Glutamatergic neuron (in vitro differentiated cells): ENCODE measurements at regions not wholly inside any gene's neighbourhood (a gene's known extent, or its start where the extent isn't known, plus 50 kb on each side); places are given as distances from the start of the nearest gene placed in this dataset.

Experiments used
- DNase-seq: peaks from one replicate; pipeline ENCODE4 v3.0.0; 2022
- H3K27ac Mint-ChIP-seq: one replicate; pipeline ENCODE4 v1.8.0; 2020; ENCODE audit warnings: mild to moderate bottlenecking, mixed read lengths, inconsistent platforms; ENCODE audit not compliant: unreplicated experiment
- H3K27me3 Mint-ChIP-seq: one replicate; pipeline ENCODE4 v1.8.0; 2020; ENCODE audit warnings: mild to moderate bottlenecking, moderate library complexity, mixed read lengths, inconsistent platforms; ENCODE audit not compliant: unreplicated experiment
- H3K36me3 Mint-ChIP-seq: one replicate; pipeline ENCODE4 v1.8.0; 2020; ENCODE audit warnings: mild to moderate bottlenecking, mixed read lengths, inconsistent platforms; ENCODE audit not compliant: unreplicated experiment
- H3K4me1 Mint-ChIP-seq: one replicate; pipeline ENCODE4 v1.8.0; 2020; ENCODE audit warnings: mild to moderate bottlenecking, low read depth, mixed read lengths, inconsistent platforms; ENCODE audit not compliant: unreplicated experiment
- H3K4me3 Mint-ChIP-seq: one replicate; pipeline ENCODE4 v1.8.0; 2020; ENCODE audit warnings: mild to moderate bottlenecking, mixed read lengths, inconsistent platforms; ENCODE audit not compliant: unreplicated experiment
- H3K9me3 Mint-ChIP-seq: one replicate; pipeline ENCODE4 v1.8.0; 2020; ENCODE audit warnings: mild to moderate bottlenecking, moderate library complexity, mixed read lengths, inconsistent platforms; ENCODE audit not compliant: unreplicated experiment
- TF ChIP-seq, protein P1 (sequence below): fragments of 200-600 bp; sonication (generic); IDR thresholded peaks from one replicate; pipeline ENCODE4 v1.5.0; 2021; ENCODE audit not compliant: partially characterized antibody, unreplicated experiment

DNA sequence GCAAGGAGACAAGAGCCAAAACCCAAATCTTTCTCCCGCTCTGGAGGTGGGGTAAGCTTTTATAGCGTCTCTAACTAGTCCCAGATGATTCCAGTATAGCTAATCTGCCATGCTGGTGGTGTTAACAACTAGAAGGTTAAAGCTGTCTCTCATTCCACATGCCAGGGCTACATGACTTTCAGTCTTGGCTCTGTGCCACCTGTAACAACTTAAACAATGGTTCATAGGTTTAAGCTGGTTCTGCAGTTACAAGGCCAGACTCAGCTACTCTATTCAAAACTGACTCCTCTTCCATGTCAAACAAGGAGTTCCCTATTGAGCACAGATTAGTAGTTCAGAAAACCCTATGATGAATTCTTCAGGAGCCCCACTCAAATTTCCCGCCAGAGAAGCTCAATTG, 128.9 kb downstream of the ELOVL4 start:
- TF ChIP-seq, protein P1, sequence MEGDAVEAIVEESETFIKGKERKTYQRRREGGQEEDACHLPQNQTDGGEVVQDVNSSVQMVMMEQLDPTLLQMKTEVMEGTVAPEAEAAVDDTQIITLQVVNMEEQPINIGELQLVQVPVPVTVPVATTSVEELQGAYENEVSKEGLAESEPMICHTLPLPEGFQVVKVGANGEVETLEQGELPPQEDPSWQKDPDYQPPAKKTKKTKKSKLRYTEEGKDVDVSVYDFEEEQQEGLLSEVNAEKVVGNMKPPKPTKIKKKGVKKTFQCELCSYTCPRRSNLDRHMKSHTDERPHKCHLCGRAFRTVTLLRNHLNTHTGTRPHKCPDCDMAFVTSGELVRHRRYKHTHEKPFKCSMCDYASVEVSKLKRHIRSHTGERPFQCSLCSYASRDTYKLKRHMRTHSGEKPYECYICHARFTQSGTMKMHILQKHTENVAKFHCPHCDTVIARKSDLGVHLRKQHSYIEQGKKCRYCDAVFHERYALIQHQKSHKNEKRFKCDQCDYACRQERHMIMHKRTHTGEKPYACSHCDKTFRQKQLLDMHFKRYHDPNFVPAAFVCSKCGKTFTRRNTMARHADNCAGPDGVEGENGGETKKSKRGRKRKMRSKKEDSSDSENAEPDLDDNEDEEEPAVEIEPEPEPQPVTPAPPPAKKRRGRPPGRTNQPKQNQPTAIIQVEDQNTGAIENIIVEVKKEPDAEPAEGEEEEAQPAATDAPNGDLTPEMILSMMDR, result no peak
- Mint-ChIP-seq H3K9me3 (peaks cover 2% of the 10 kb centered on the region), H3K27me3 (peaks cover 8% of the 10 kb centered on the region), H3K36me3 (peaks cover 5% of the 10 kb centered on the region), H3K4me3 (no peak overlapping the region), H3K27ac (no peak overlapping the region), H3K4me1 (peaks cover 32% of the 10 kb centered on the region)
- DNase-seq, result no peak

DNA sequence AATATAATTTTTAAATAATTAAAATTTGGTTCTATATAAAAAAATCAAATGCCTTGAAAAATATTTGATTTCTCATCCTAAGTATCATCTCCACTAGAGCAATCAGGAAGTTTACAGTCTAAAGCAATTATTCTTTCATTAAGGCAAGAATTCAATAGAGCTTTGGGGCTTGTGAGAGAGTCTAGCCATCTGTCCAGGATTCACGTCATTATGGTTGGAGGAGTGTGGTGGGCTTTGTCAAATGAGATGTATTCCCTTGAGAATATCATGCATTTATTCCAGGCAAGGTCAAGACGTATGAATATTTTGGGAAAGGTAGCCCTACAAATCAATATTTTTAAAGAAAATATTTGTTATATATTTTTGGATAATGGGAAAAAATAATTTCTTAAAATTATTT, 132.4 kb downstream of the ELOVL4 start:
- H3K9me3 Mint-ChIP-seq, result peaks cover 8% of the 10 kb centered on the region
- peaks cover 56% of the 10 kb centered on the region for H3K4me1 Mint-ChIP-seq
- peaks cover 16% of the 10 kb centered on the region for H3K27me3 Mint-ChIP-seq
- no peak for DNase-seq
- peaks cover 5% of the 10 kb centered on the region for H3K36me3 Mint-ChIP-seq
- H3K4me3 Mint-ChIP-seq, result peak overlapping the region; percentile 22
- TF ChIP-seq, protein P1, result no peak
- H3K27ac Mint-ChIP-seq, result peak overlapping the region; percentile 88

DNA sequence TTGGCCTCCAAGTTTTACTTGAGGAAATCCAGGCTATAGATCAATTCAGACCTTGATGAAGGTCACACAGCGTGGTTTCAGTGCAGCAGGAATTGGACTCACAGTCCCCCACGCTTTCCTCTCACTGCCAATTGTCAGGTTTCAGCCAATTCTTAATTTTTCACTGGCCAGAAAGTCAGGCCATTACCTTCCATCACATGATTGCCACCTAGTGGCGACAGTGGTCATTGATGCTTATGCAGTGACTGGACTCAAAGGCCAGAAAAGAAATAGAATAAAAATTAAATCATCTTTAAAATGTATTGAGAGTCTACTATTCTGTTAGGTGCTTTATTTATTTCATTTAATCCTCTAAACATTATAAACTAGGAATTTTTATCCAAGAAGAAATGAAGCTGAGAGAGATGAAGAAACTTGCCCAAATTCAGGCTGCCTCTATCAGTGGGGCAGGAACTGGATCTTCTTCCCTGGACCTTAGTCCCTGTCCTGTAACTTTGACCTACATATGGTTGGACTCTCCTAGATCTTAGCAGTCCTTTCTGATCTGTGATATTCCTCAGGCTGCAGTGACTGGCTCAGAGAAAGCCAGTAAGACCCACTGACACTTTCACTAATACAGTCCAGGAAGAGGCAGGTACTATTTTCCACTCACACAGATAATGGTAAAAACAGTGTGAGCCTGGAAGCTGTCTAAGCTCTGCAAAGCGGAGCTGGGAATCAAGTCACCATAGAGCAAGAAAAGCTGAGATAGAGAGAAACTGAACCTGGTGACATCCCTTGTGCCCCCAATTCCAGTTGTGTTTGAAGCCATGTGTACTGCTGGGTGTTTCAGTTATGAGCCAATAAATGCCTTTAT, 133.3 kb downstream of the ELOVL4 start:
- TF ChIP-seq, protein P1, result peak; percentile 97
- peaks cover 62% of the 10 kb centered on the region for H3K4me1 Mint-ChIP-seq
- peak; percentile 90 for DNase-seq
- H3K9me3 Mint-ChIP-seq, result peaks cover 9% of the 10 kb centered on the region
- H3K4me3 Mint-ChIP-seq, result peak overlapping the region; percentile 10
- peak overlapping the region; percentile 99 for H3K27ac Mint-ChIP-seq
- peaks cover 16% of the 10 kb centered on the region for H3K27me3 Mint-ChIP-seq
- H3K36me3 Mint-ChIP-seq, result peaks cover 5% of the 10 kb centered on the region

DNA sequence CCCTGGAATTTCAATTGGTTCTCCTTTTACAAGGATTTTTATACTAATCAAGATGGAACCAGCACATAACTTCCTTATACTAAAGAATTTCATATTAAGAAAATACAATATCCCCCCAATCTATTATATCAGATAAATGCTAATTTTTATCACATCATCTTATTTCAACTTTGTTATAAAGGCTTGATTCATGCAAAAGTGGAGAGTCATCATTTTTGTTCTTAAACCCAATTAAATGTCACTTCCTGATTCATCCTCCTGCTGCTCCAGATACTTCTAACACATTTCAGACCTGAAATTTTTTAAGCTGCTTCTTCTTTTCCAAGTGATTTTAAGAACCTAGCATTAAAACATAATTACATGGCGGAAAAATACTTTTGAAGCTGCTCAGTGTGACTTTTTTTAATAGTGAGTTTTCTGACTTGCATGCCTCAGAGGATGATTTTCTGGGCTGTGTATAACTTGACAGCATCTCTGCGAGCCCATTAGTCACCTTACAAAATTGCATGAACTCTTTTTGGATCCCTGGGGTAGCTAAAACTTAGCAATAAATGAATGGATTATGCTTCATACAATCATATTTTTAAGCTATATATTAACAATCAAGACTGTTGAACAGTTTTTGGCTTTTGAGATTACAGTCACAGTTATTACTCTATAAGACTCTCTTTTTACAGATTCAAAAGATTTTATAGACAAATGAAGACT, 134.1 kb downstream of the ELOVL4 start:
- Mint-ChIP-seq H3K4me3 (no peak overlapping the region), H3K27me3 (peaks cover 19% of the 10 kb centered on the region), H3K9me3 (peaks cover 13% of the 10 kb centered on the region), H3K27ac (peak overlapping the region; percentile 99), H3K36me3 (peaks cover 5% of the 10 kb centered on the region), H3K4me1 (peaks cover 69% of the 10 kb centered on the region)
- no peak for DNase-seq
- TF ChIP-seq, protein P1, result no peak

DNA sequence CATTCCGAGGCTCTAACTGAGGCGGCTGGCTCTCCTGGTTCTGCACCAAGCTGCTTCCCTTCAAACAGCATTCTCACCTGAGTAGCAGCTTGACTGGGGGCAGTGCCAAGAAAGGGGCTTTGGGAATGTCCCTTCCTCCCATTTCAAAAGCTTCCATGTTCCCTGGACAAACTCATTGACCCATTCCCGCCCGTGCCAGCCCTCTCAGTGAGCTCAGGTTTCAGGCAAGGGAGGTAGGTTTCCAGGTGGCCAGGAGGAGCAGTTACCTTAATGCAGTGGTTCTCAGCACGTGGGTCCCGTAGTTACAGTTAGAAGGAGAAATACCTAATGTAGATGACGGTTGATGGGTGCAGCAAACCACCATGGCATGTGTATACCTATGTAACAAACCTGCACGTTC, 135.2 kb downstream of the ELOVL4 start:
- no peak for DNase-seq
- peaks cover 13% of the 10 kb centered on the region for H3K9me3 Mint-ChIP-seq

More for the DNA sequence above, 135.2 kb downstream of the ELOVL4 start:
- TF ChIP-seq, protein P1, result no peak
- H3K4me3 Mint-ChIP-seq, result no peak overlapping the region
- H3K27me3 Mint-ChIP-seq, result peaks cover 19% of the 10 kb centered on the region
- H3K27ac Mint-ChIP-seq, result peak overlapping the region; percentile 99
- peaks cover 72% of the 10 kb centered on the region for H3K4me1 Mint-ChIP-seq
- no peaks in the 10 kb centered on the region for H3K36me3 Mint-ChIP-seq
